K562 (cell line): ENCODE measurements at regions not wholly inside any gene's neighbourhood (a gene's known extent, or its start where the extent isn't known, plus 50 kb on each side); places are given as distances from the start of the nearest gene placed in this dataset.

Experiments used
- ATAC-seq: fragments of 200-7000 bp; cut with Tn5 transposase; 3 replicates; pipeline ENCODE4 v1.9.1; 2020; ENCODE audit warnings: moderate library complexity
- BruUV-seq: library from RNA; stranded (reverse); fragments of 400-500 nt; replicated peaks from 2 replicates; lab custom pipeline; 2021; lab: Mats Ljungman, UMichigan
- CTCF ChIA-PET: fragments of 300-600 bp; formaldehyde crosslinking; extraction: SDS; loops from one replicate; lab custom pipeline; 2021; ENCODE audit warnings: low intra/inter-chr PET ratio; lab: Yijun Ruan, JAX
- POLR2A ChIA-PET: fragments of 300-600, 350-650 bp; sonication (Branson Sonifier 250); formaldehyde crosslinking; extraction: SDS; loops from one replicate; lab custom pipeline; 2021; ENCODE audit warnings: antibody characterized with exemption, inconsistent platforms; lab: Yijun Ruan, JAX
- DNase-seq, 4 experiments: peaks; one replicate each; pipeline versions ENCODE4 v3.0.0 to v3.0.0-alpha.2; 2011 to 2018; ENCODE audit warnings: low spot score in 3 of 4, mixed read lengths in 3 of 4; ENCODE audit errors: extremely low read depth in 1 of 4
- FAIRE-seq: peaks from 2 replicates; lab custom pipeline; 2011; peaks lifted over from hg19 to GRCh38; lab: Jason Lieb, UNC
- H2AFZ ChIP-seq: 2 replicates; pipeline ENCODE4 v1.6.0; 2011; ENCODE audit warnings: low read depth, low read length, control low read depth, inconsistent platforms
- H3K27ac ChIP-seq: fragments of 200-600 bp; 3 replicates; pipeline ENCODE4 v1.8.0; 2011; ENCODE audit warnings: low read depth, mild to moderate bottlenecking, control low read depth, inconsistent platforms, low read length, moderate library complexity, mixed read lengths; ENCODE audit errors: extremely low read depth
- H3K27me3 ChIP-seq, 2 experiments: fragments of 300-600 bp in 1 of 2; 2 replicates in 1 of 2; 3 replicates in 1 of 2; pipeline versions ENCODE4 v1.6.0 to v1.8.0; 2011; ENCODE audit warnings: inconsistent platforms in 2 of 2, low read length in 2 of 2, mild to moderate bottlenecking in 1 of 2, mixed read lengths in 1 of 2, moderate library complexity in 1 of 2; ENCODE audit not compliant: control insufficient read depth in 2 of 2, insufficient read depth in 2 of 2
- H3K36me3 ChIP-seq: fragments of 300-600 bp; 3 replicates; pipeline ENCODE4 v1.8.0; 2011; ENCODE audit warnings: mild to moderate bottlenecking, low read length, inconsistent platforms; ENCODE audit not compliant: control insufficient read depth, insufficient read depth
- H3K4me1 ChIP-seq, 2 experiments: fragments of 200-600 bp in 1 of 2; replicated peaks in 1 of 2; 2 replicates in 1 of 2; 3 replicates in 1 of 2; pipeline versions ENCODE4 v1.5.1 to v1.8.0; 2011; ENCODE audit warnings: inconsistent platforms in 2 of 2, low read length in 2 of 2, mild to moderate bottlenecking in 1 of 2, mixed read lengths in 1 of 2, moderate library complexity in 1 of 2; ENCODE audit not compliant: control insufficient read depth in 2 of 2, insufficient read depth in 2 of 2
- H3K4me2 ChIP-seq: 2 replicates; pipeline ENCODE4 v1.6.1; 2011; ENCODE audit warnings: low read length, control low read depth, inconsistent platforms, mixed read lengths; ENCODE audit not compliant: insufficient read depth
- H3K4me3 ChIP-seq: fragments of 200-600 bp; sonication (generic), shearing (Covaris generic); 2 replicates; pipeline ENCODE4 v1.5.1; 2016; ENCODE audit warnings: control low read depth, inconsistent platforms
- H3K79me2 ChIP-seq: fragments of 200-600 bp; 3 replicates; pipeline ENCODE4 v1.8.0; 2011; ENCODE audit warnings: low read length, inconsistent platforms; ENCODE audit not compliant: control insufficient read depth, insufficient read depth
- H3K9ac ChIP-seq, 2 experiments: 2 replicates each; pipeline versions ENCODE4 v1.6.0 to v1.6.1; 2011; ENCODE audit warnings: low read depth in 2 of 2, low read length in 2 of 2, control low read depth in 1 of 2, inconsistent platforms in 1 of 2, mild to moderate bottlenecking in 1 of 2, mixed read lengths in 1 of 2; ENCODE audit not compliant: insufficient read depth in 1 of 2
- H3K9me1 ChIP-seq: one replicate; pipeline ENCODE4 v1.6.0; 2011; ENCODE audit warnings: inconsistent platforms, mild to moderate bottlenecking, low read length, moderate library complexity; ENCODE audit not compliant: control insufficient read depth, insufficient read depth
- H3K9me3 ChIP-seq: replicated peaks from 2 replicates; pipeline ENCODE4 v1.5.1; 2011; ENCODE audit warnings: low read depth, low read length, inconsistent platforms; ENCODE audit not compliant: control insufficient read depth, insufficient read depth
- H4K20me1 ChIP-seq: replicated peaks from 2 replicates; pipeline ENCODE4 v1.6.1; 2011; ENCODE audit warnings: low read length, inconsistent platforms, mixed read lengths; ENCODE audit not compliant: control insufficient read depth, insufficient read depth
- ADNP ChIP-seq: fragments of 200-800 bp; sonication (Bioruptor generic); IDR thresholded peaks from 2 replicates; pipeline ENCODE4 v1.6.1; 2016; ENCODE audit warnings: missing genetic modification characterization, missing compliant biosample characterization
- ASH1L ChIP-seq: fragments of 450-650 bp; IDR thresholded peaks from 2 replicates; pipeline ENCODE4 v1.6.1; 2018; ENCODE audit warnings: borderline replicate concordance, mild to moderate bottlenecking, low read depth; ENCODE audit not compliant: partially characterized antibody
- HEY1 ChIP-seq: fragments of 250-450 bp; sonication (Bioruptor Pico); IDR thresholded peaks from 2 replicates; pipeline ENCODE4 v1.5.0; 2020; ENCODE audit warnings: mild to moderate bottlenecking, moderate library complexity, borderline replicate concordance
- WGBS: fragments of 100-300 bp; shearing (Covaris generic); methylation state at CpG from one replicate; pipeline ENCODE4 v1.1.6; 2016; ENCODE audit warnings: low coverage, mixed read lengths; ENCODE audit not compliant: insufficient coverage; ENCODE audit errors: missing lambda C conversion rate; 5-methylcytosine and 5-hydroxymethylcytosine counted together
- in situ Hi-C: fragments of 300-500 bp; cut with MboI; formaldehyde crosslinking; loops from 4 replicates; pipeline ENCODE4 v1.15.0; 2018; ENCODE audit warnings: inconsistent platforms, mixed read lengths
- intact Hi-C: fragments of 100-400 bp; cut with micrococcal nuclease; formaldehyde crosslinking; loops from 2 replicates; pipeline ENCODE4 v1.14.2; 2022
- TF ChIP-seq, protein P1 (sequence below): sonication (generic); formaldehyde crosslinking; IDR thresholded peaks from 2 replicates; pipeline ENCODE4 v1.8.1; 2022; ENCODE audit warnings: missing genetic modification reagents
- TF ChIP-seq, protein P2 (sequence below): conservative IDR thresholded peaks from 2 replicates; pipeline ENCODE4 v1.6.1; 2011; ENCODE audit warnings: low read depth, mild to moderate bottlenecking, low read length; ENCODE audit not compliant: control insufficient read depth

DNA sequence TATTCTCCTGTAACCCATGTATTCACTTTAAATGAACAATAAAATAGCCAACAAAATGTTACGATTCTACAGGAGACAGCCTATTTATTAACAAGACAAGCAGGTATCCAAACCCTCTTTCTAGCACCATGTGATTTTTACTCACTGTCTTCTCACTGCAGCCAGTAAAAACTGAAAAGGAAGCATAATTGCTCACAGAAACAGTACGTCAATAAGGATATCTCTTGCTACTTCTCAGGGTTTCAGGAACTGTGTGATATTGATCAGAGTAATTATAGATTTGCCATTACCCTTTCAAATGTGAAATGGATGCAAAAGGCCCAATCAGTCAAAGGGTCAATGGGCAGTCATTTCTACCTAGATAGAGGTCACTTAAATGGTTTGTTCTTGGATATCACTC is 1473.8 kb upstream of the DDX18 start (continued):
- TF ChIP-seq ASH1L: no peak

DNA sequence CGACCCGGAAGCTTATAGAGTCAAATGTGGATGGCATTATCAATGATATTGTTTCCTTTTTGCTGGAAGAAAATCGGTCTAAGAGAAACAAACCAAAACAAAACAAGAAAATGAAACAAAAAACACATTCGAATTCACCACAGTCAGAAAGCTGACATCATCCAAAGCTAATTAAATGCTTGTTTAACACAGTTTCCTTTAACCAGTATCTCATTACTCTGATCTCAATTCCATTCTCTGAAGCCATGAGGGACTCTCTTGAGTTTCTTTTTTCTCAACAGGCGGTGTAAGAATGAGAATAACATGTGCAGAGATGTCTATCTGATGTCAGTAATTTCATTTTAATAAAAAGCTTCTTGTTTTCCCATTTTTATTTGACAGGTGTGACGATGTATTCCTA is 1448.3 kb upstream of the DDX18 start:
- no peaks in the 10 kb centered on the region for H3K4me1 ChIP-seq
- H3K27me3 ChIP-seq: no peaks in the 10 kb centered on the region
- WGBS: under 1% methylated on average over 6 of the region's 6 CpGs
- ATAC-seq (no peak), FAIRE-seq (no peak), DNase-seq (no peak)
- CTCF ChIA-PET: no interaction called here
- BruUV-seq: no TSS peak
- no peak overlapping the region for H3K4me2 ChIP-seq
- no peak overlapping the region for H2AFZ ChIP-seq
- no peak overlapping the region for H3K27ac ChIP-seq
- intact Hi-C loops (no loop called here), in situ Hi-C loops (no loop called here)
- H3K36me3 ChIP-seq: no peaks in the 10 kb centered on the region
- H3K9me1 ChIP-seq: no peaks in the 10 kb centered on the region
- POLR2A ChIA-PET: no interaction called here
- H3K9ac ChIP-seq: no peak overlapping the region
- TF ChIP-seq ADNP (tag) (no peak), HEY1 (CRISPR knock-in tag) (no peak)
- TF ChIP-seq, protein P1, sequence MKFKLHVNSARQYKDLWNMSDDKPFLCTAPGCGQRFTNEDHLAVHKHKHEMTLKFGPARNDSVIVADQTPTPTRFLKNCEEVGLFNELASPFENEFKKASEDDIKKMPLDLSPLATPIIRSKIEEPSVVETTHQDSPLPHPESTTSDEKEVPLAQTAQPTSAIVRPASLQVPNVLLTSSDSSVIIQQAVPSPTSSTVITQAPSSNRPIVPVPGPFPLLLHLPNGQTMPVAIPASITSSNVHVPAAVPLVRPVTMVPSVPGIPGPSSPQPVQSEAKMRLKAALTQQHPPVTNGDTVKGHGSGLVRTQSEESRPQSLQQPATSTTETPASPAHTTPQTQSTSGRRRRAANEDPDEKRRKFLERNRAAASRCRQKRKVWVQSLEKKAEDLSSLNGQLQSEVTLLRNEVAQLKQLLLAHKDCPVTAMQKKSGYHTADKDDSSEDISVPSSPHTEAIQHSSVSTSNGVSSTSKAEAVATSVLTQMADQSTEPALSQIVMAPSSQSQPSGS (CRISPR knock-in tag): no peak
- TF ChIP-seq, protein P2, sequence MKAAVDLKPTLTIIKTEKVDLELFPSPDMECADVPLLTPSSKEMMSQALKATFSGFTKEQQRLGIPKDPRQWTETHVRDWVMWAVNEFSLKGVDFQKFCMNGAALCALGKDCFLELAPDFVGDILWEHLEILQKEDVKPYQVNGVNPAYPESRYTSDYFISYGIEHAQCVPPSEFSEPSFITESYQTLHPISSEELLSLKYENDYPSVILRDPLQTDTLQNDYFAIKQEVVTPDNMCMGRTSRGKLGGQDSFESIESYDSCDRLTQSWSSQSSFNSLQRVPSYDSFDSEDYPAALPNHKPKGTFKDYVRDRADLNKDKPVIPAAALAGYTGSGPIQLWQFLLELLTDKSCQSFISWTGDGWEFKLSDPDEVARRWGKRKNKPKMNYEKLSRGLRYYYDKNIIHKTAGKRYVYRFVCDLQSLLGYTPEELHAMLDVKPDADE: no peak
- TF ChIP-seq, all 486 proteins: peak for 0
- H3K4me3 ChIP-seq: no peak overlapping the region
- H4K20me1 ChIP-seq: no peaks in the 10 kb centered on the region
- H3K9me3 ChIP-seq: no peaks in the 10 kb centered on the region
- H3K79me2 ChIP-seq: no peaks in the 10 kb centered on the region
